ENCODE measurements at regions not wholly inside any gene's neighbourhood (a gene's known extent, or its start where the extent isn't known, plus 50 kb on each side); places are given as distances from the start of the nearest gene placed in this dataset.
A peak's percentile ranks its signal among the peaks of the same experiment; 100 is the strongest.

- no peaks in the 10 kb centered on the region for H3K27me3 ChIP-seq (ENCODE audit: insufficient read depth, low read depth, low read length)
- H3K79me2 ChIP-seq (replicated peaks; ENCODE audit: insufficient read depth, low read length), result no peaks in the 10 kb centered on the region
- H3K36me3 ChIP-seq (ENCODE audit: insufficient read depth, low read length), result no peaks in the 10 kb centered on the region
- no peaks in the 10 kb centered on the region for H3K9me3 ChIP-seq (ENCODE audit: low read length)
- no peak overlapping the region for H3K4me3 ChIP-seq (ENCODE audit: low read length)
- H4K20me1 ChIP-seq (ENCODE audit: insufficient read depth), result no peaks in the 10 kb centered on the region
- H2AFZ ChIP-seq (ENCODE audit: low read depth, low read length), result no peak overlapping the region
- H3F3A ChIP-seq (ENCODE audit: insufficient read depth, low read length, poor library complexity, severe bottlenecking), result no peaks in the 10 kb centered on the region
- H3K9me2 ChIP-seq (ENCODE audit: insufficient read depth, low read length), result no peaks in the 10 kb centered on the region
- H3K9ac ChIP-seq (ENCODE audit: low read length), result no peak overlapping the region
- TF ChIP-seq EP300 (conservative IDR thresholded peaks at IDR 0.05; ENCODE audit: poor library complexity, severe bottlenecking), result no peak
- TF ChIP-seq MXI1 (conservative IDR thresholded peaks at IDR 0.05; ENCODE audit: poor library complexity, severe bottlenecking), result no peak
- TF ChIP-seq RAD21 (conservative IDR thresholded peaks at IDR 0.05), result peak; percentile 11
- TF ChIP-seq, protein P1, sequence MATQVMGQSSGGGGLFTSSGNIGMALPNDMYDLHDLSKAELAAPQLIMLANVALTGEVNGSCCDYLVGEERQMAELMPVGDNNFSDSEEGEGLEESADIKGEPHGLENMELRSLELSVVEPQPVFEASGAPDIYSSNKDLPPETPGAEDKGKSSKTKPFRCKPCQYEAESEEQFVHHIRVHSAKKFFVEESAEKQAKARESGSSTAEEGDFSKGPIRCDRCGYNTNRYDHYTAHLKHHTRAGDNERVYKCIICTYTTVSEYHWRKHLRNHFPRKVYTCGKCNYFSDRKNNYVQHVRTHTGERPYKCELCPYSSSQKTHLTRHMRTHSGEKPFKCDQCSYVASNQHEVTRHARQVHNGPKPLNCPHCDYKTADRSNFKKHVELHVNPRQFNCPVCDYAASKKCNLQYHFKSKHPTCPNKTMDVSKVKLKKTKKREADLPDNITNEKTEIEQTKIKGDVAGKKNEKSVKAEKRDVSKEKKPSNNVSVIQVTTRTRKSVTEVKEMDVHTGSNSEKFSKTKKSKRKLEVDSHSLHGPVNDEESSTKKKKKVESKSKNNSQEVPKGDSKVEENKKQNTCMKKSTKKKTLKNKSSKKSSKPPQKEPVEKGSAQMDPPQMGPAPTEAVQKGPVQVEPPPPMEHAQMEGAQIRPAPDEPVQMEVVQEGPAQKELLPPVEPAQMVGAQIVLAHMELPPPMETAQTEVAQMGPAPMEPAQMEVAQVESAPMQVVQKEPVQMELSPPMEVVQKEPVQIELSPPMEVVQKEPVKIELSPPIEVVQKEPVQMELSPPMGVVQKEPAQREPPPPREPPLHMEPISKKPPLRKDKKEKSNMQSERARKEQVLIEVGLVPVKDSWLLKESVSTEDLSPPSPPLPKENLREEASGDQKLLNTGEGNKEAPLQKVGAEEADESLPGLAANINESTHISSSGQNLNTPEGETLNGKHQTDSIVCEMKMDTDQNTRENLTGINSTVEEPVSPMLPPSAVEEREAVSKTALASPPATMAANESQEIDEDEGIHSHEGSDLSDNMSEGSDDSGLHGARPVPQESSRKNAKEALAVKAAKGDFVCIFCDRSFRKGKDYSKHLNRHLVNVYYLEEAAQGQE (IDR thresholded peaks at IDR 0.05; ENCODE audit: borderline replicate concordance), result no peak
- no peak for TF ChIP-seq SMC3 (conservative IDR thresholded peaks at IDR 0.05; ENCODE audit: poor library complexity)
- no peak for TF ChIP-seq POLR2AphosphoS5 (IDR thresholded peaks at IDR 0.05)
- TF ChIP-seq CTCF (IDR thresholded peaks at IDR 0.05; ENCODE audit: poor library complexity, severe bottlenecking), result no peak
- TF ChIP-seq EZH2 (IDR thresholded peaks at IDR 0.05; ENCODE audit: borderline replicate concordance, insufficient read depth, low read length, poor library complexity, severe bottlenecking), result no peak
- H3K4me2 ChIP-seq (ENCODE audit: low read length), result no peak overlapping the region
- H3K27ac ChIP-seq (ENCODE audit: low read length), result no peak overlapping the region
Observed at GRCh38 chr1:38724160-38725131, 135.1 kb downstream of the RRAGC start.

- H3K27me3 ChIP-seq (ENCODE audit: insufficient read depth, low read depth, low read length), result no peaks in the 10 kb centered on the region
- H3F3A ChIP-seq (ENCODE audit: insufficient read depth, low read length, poor library complexity, severe bottlenecking), result no peaks in the 10 kb centered on the region
- no peak overlapping the region for H2AFZ ChIP-seq (ENCODE audit: low read depth, low read length)
- no peaks in the 10 kb centered on the region for H3K9me2 ChIP-seq (ENCODE audit: insufficient read depth, low read length)
- no peaks in the 10 kb centered on the region for H3K36me3 ChIP-seq (ENCODE audit: insufficient read depth, low read length)
- no peak overlapping the region for H3K9ac ChIP-seq (ENCODE audit: low read length)
- H3K27ac ChIP-seq (ENCODE audit: low read length), result no peak overlapping the region
- no peak overlapping the region for H3K4me3 ChIP-seq (ENCODE audit: low read length)
- H3K9me3 ChIP-seq (ENCODE audit: low read length), result no peaks in the 10 kb centered on the region
- H3K4me2 ChIP-seq (ENCODE audit: low read length), result no peak overlapping the region
- no peaks in the 10 kb centered on the region for H3K79me2 ChIP-seq (replicated peaks; ENCODE audit: insufficient read depth, low read length)
- H4K20me1 ChIP-seq (ENCODE audit: insufficient read depth), result no peaks in the 10 kb centered on the region
- no peak for TF ChIP-seq SMC3 (conservative IDR thresholded peaks at IDR 0.05; ENCODE audit: poor library complexity)
- no peak for TF ChIP-seq EZH2 (IDR thresholded peaks at IDR 0.05; ENCODE audit: borderline replicate concordance, insufficient read depth, low read length, poor library complexity, severe bottlenecking)
- TF ChIP-seq, protein P1 (IDR thresholded peaks at IDR 0.05; ENCODE audit: borderline replicate concordance), result no peak
- no peak for TF ChIP-seq MXI1 (conservative IDR thresholded peaks at IDR 0.05; ENCODE audit: poor library complexity, severe bottlenecking)
- no peak for TF ChIP-seq RAD21 (conservative IDR thresholded peaks at IDR 0.05)
- no peak for TF ChIP-seq TAF1 (IDR thresholded peaks at IDR 0.05; ENCODE audit: low read depth)
Observed at GRCh38 chr1:38721816-38722215, 137.8 kb downstream of the RRAGC start.

All from neural cell (in vitro differentiated cells).